Coronary artery (tissue), 2 donors: ENCODE measurements at regions not wholly inside any gene's neighbourhood (a gene's known extent, or its start where the extent isn't known, plus 50 kb on each side); places are given as distances from the start of the nearest gene placed in this dataset.

ENCODE experiments used
- DNase-seq: peaks from one replicate; pipeline ENCODE4 v3.0.0-alpha.2; 2017; ENCODE audit warnings: low spot score
- H3K27ac ChIP-seq, 2 donors: fragments of 200-600 bp; sonication (generic); one replicate each; pipeline ENCODE4 v1.5.1; 2016 to 2019
- H3K4me3 ChIP-seq: fragments of 200-600 bp; sonication (generic); 2 replicates; pipeline ENCODE4 v1.5.1; 2016; ENCODE audit warnings: mild to moderate bottlenecking, moderate library complexity
- CTCF ChIP-seq: fragments of 200-600 bp; sonication (generic); IDR thresholded peaks from one replicate; pipeline ENCODE4 v1.5.1; 2019; ENCODE audit warnings: antibody characterized with exemption

- TF ChIP-seq CTCF, result no peak
- Histone ChIP-seq H3K27ac (no peak overlapping the region), H3K4me3 (no peak overlapping the region)
- no peak for DNase-seq
These were observed 878.1 kb downstream of the RAPGEF2 start for GRCh38 chr4:159980826-159981468.

GRCh38 chr4:159981469-159981856, 878.6 kb downstream of the RAPGEF2 start:
- Histone ChIP-seq H3K27ac (no peak overlapping the region), H3K4me3 (no peak overlapping the region)
- DNase-seq, result no peak
- TF ChIP-seq CTCF, result no peak

GRCh38 chr4:159983082-159983481, 880.2 kb downstream of the RAPGEF2 start:
- TF ChIP-seq CTCF, result no peak
- DNase-seq, result no peak
- Histone ChIP-seq H3K27ac (no peak overlapping the region), H3K4me3 (no peak overlapping the region)

GRCh38 chr4:160009656-160010493, 907.0 kb downstream of the RAPGEF2 start:
- TF ChIP-seq CTCF, result no peak
- Histone ChIP-seq H3K27ac (no peak overlapping the region), H3K4me3 (no peak overlapping the region)
- DNase-seq, result no peak

- no peak for DNase-seq
- no peak overlapping the region for H3K4me3 ChIP-seq
- no peak for TF ChIP-seq CTCF
- H3K27ac ChIP-seq, result no peak overlapping the region
These were observed 917.1 kb downstream of the RAPGEF2 start for GRCh38 chr4:160019936-160020335.

GRCh38 chr4:160020804-160021203, 917.9 kb downstream of the RAPGEF2 start:
- H3K27ac ChIP-seq, result no peak overlapping the region
- no peak for TF ChIP-seq CTCF
- no peak for DNase-seq
- H3K4me3 ChIP-seq, result no peak overlapping the region

- no peak for DNase-seq
- TF ChIP-seq CTCF, result no peak
- H3K4me3 ChIP-seq, result no peak overlapping the region
- no peak overlapping the region for H3K27ac ChIP-seq
These were observed 919.0 kb downstream of the RAPGEF2 start for GRCh38 chr4:160021870-160022269.
